Transverse colon (tissue), 4 donors: ENCODE measurements at regions not wholly inside any gene's neighbourhood (a gene's known extent, or its start where the extent isn't known, plus 50 kb on each side); places are given as distances from the start of the nearest gene placed in this dataset.
A peak's percentile ranks its signal among the peaks of the same experiment; 100 is the strongest.

Experiments
- DNase-seq: peaks from one replicate; pipeline ENCODE4 v3.0.0-alpha.2; 2019
- H3K27ac ChIP-seq, 4 donors: fragments of 200-600 bp; sonication (generic); 2 replicates each; pipeline ENCODE4 v1.5.1; 2016 to 2018; ENCODE audit warnings: inconsistent platforms in 4 of 4
- H3K27me3 ChIP-seq: fragments of 200-600 bp; sonication (generic); 2 replicates; pipeline ENCODE4 v1.5.1; 2017; ENCODE audit warnings: inconsistent platforms
- H3K36me3 ChIP-seq, 4 donors: fragments of 200-600 bp; sonication (generic); 2 replicates each; pipeline ENCODE4 v1.5.1; 2017 to 2019; ENCODE audit warnings: inconsistent platforms in 4 of 4
- H3K4me1 ChIP-seq, 4 donors: fragments of 200-600 bp; sonication (generic); 2 replicates each; pipeline ENCODE4 v1.5.1; 2017 to 2020; ENCODE audit warnings: inconsistent platforms in 4 of 4
- H3K4me3 ChIP-seq, 4 donors: fragments of 200-600 bp; sonication (generic); 1 replicate in 1 of 4; 2 replicates in 3 of 4; pipeline versions ENCODE4 v1.5.1 to v1.6.1; 2017 to 2019; ENCODE audit warnings: inconsistent platforms in 4 of 4
- H3K9me3 ChIP-seq, 2 donors: fragments of 200-600 bp; sonication (generic); 2 replicates each; pipeline ENCODE4 v1.5.1; 2017 to 2019; ENCODE audit warnings: inconsistent platforms in 2 of 2
- EP300 ChIP-seq: sonication (generic); formaldehyde crosslinking; IDR thresholded peaks from one replicate; pipeline ENCODE4 v1.6.1; 2017; ENCODE audit warnings: antibody characterized with exemption, low read depth
- POLR2A ChIP-seq: fragments of 450-650 bp; IDR thresholded peaks from one replicate; pipeline ENCODE4 v1.6.1; 2016; ENCODE audit warnings: antibody characterized with exemption, mild to moderate bottlenecking, moderate library complexity
- POLR2AphosphoS5 ChIP-seq, 3 donors: sonication (generic); formaldehyde crosslinking; IDR thresholded peaks; one replicate each; pipeline ENCODE4 v1.6.1; 2016; ENCODE audit warnings: antibody characterized with exemption in 3 of 3
- WGBS, 2 donors: methylation state at CpG; one replicate each; pipeline ENCODE4 v1.1.5; 2018; ENCODE audit warnings: low coverage in 1 of 2; 5-methylcytosine and 5-hydroxymethylcytosine counted together
- in situ Hi-C, 4 donors: fragments of 200-750 bp; cut with MboI; loops; one replicate each; pipeline versions ENCODE4 v1.15.0 to v1.15.1; 2017; ENCODE audit warnings: low sequenced_read_pairs in 3 of 4, low pct_ligation_motif_present in 1 of 4, low pct_unique_long_range_greater_than_20kb in 1 of 4
- intact Hi-C: fragments of 100-400 bp; cut with DNase I; formaldehyde crosslinking; loops from one replicate; pipeline ENCODE4 v1.15.1; 2023; ENCODE audit warnings: low total_unique reads
- TF ChIP-seq, protein P1 (sequence below), 5 experiments: fragments of 200-600 bp in 3 of 5; fragments of 450-650 bp in 2 of 5; sonication (generic) in 3 of 5; IDR thresholded peaks; 1 replicate in 2 of 5; 2 replicates in 3 of 5; pipeline ENCODE4 v1.5.1; 2016 to 2017; ENCODE audit warnings: antibody characterized with exemption in 5 of 5, inconsistent platforms in 3 of 5, mild to moderate bottlenecking in 2 of 5, moderate library complexity in 1 of 5

DNA sequence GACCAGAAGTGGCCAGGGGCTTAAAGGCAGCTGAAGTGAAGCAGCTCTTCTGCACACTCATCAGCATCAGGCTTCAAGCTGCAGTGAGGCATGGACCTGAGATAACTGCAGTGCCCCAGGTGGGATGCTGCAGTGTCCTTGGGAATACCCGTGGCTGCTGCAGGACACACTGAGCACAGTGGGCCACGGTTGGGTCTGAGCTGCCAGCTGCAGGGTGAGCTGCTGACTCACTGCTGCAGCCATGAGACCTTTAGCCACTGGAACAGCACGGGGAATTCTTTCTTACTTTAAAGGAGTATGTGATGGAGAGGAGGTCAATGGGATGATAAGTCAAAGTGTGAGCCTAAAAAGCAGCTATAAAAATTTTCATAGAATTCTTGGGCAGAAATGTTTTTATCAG, 102.1 kb downstream of the XCL2 start:
- no peak overlapping the region for H3K27ac ChIP-seq
- no peak for DNase-seq
- H3K4me1 ChIP-seq = peaks cover 0 to 9% (median 7%) of the 10 kb centered on the region in 4 donors
- no peaks in the 10 kb centered on the region for H3K9me3 ChIP-seq
- no peaks in the 10 kb centered on the region for H3K36me3 ChIP-seq
- intact Hi-C loops = loop anchor here (10.0 kb wide), 1 partner anchor 123 kb away; no protein-coding TSS in a partner anchor
- TF ChIP-seq EP300 (no peak), POLR2A (no peak), POLR2AphosphoS5 (IDR thresholded peaks at IDR 0.05) (no peak)
- TF ChIP-seq, protein P1, sequence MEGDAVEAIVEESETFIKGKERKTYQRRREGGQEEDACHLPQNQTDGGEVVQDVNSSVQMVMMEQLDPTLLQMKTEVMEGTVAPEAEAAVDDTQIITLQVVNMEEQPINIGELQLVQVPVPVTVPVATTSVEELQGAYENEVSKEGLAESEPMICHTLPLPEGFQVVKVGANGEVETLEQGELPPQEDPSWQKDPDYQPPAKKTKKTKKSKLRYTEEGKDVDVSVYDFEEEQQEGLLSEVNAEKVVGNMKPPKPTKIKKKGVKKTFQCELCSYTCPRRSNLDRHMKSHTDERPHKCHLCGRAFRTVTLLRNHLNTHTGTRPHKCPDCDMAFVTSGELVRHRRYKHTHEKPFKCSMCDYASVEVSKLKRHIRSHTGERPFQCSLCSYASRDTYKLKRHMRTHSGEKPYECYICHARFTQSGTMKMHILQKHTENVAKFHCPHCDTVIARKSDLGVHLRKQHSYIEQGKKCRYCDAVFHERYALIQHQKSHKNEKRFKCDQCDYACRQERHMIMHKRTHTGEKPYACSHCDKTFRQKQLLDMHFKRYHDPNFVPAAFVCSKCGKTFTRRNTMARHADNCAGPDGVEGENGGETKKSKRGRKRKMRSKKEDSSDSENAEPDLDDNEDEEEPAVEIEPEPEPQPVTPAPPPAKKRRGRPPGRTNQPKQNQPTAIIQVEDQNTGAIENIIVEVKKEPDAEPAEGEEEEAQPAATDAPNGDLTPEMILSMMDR (IDR thresholded peaks at IDR 0.05) = no peak
- no peaks in the 10 kb centered on the region for H3K27me3 ChIP-seq
- no peak overlapping the region for H3K4me3 ChIP-seq
- 70 to 80% methylated on average over 1 to 3 of the region's 3 CpGs for WGBS, 2 donors
- in situ Hi-C loops = loop anchor here in 3 of 4 donors (10.0 to 25.0 kb wide), 4 partner anchors 121 to 921 kb away; partner anchors contain the start of genes BLZF1 (in 1 of the 3), NME7 (in 1 of the 3) and XCL1 (in 1 of the 3)

DNA sequence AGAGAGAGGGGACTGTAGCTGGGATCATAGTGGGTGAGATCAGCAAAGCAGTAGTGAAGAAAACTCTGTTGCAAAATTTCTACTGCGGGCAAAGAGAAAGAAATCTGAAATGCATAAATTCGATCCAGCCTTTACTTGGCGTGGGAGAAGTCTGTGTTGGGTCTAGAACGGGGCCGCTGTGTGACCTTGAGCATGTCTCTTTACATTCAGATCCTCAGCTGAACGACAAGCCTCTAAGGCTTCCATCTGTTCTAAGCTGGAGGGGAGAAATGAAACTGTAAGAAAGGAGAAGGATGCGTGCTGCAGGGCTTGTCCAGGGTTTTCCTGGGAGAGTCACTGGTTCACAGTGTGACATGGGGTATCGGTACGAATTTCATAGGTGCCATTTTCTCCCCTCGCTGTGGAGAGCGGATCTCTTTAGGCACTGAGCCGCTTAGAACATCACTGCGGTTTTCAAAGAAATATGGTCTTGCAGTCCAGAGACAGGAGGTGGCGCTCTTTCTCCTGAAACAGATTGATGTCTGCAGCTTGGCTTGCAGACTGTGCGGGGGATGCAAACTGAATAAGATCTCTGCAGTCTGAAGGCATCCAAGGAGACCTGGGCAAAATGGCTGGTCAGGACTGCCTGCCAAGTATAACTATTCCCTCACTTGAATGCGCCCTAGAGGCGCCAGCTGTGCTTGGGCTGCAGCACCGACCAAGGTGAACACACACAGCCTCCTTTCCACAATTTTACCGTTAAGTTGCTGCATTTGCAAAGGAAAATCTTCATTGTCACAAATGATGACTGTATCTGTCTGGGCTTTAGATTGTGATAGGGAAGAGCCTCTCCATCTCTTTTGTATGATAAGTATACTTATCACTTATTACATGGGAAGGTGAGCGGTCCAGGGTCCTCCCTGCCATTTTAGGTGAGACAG, 104.1 kb downstream of the XCL2 start:
- H3K9me3 ChIP-seq = no peaks in the 10 kb centered on the region
- intact Hi-C loops (loop anchor here (10.0 kb wide), 1 partner anchor 125 kb away; no protein-coding TSS in a partner anchor), in situ Hi-C loops (loop anchor here in 3 of 4 donors (10.0 to 25.0 kb wide), 4 partner anchors 123 to 923 kb away; partner anchors contain the start of genes BLZF1 (in 1 of the 3), NME7 (in 1 of the 3) and XCL1 (in 1 of the 3))
- H3K27ac ChIP-seq = peak overlapping the region in 2 of 4 donors; percentile 19 to 39
- no peaks in the 10 kb centered on the region for H3K36me3 ChIP-seq
- WGBS, 2 donors = 37 to 48% methylated on average over 3 to 20 of the region's 20 CpGs
- TF ChIP-seq, protein P1 (IDR thresholded peaks at IDR 0.05) = peak; percentile 68 to 85 (median 77)
- TF ChIP-seq EP300 = no peak
- H3K27me3 ChIP-seq = no peaks in the 10 kb centered on the region
- peak overlapping the region in 1 of 4 donors; percentile 13 for H3K4me3 ChIP-seq
- DNase-seq = peak; percentile 80
- peaks cover 0 to 9% (median 7%) of the 10 kb centered on the region in 4 donors for H3K4me1 ChIP-seq

DNA sequence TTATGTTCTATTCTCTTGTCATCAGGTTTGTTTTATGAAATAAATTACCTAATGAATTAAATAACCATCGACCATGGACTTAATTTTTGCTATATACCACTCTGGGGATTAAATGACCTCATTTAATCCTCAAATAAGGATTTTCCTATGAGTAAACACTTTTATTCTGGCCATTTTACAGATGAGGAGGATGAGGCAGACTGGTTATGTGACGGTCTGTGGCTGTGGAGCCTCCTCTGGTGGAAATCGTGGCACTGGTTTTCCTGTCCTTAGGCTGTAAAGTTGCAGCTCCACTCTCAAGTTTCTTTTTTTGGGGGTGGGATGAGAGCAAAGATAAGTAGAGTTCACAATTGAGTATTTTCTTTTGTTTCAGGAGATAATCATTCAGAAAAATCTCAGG, 105.2 kb downstream of the XCL2 start:
- DNase-seq = no peak
- no peak overlapping the region for H3K27ac ChIP-seq
- H3K9me3 ChIP-seq = no peaks in the 10 kb centered on the region
- H3K4me1 ChIP-seq = peaks cover 0 to 9% (median 7%) of the 10 kb centered on the region in 4 donors
- no peak for TF ChIP-seq POLR2AphosphoS5 (IDR thresholded peaks at IDR 0.05)
- no peak for TF ChIP-seq POLR2A
- no peak for TF ChIP-seq EP300
- TF ChIP-seq, protein P1 (IDR thresholded peaks at IDR 0.05) = no peak
- no peaks in the 10 kb centered on the region for H3K36me3 ChIP-seq
- in situ Hi-C loops (loop anchor here in 3 of 4 donors (25.0 kb wide), 3 partner anchors 124 to 924 kb away; partner anchors contain the start of genes BLZF1 (in 1 of the 3) and NME7 (in 1 of the 3)), intact Hi-C loops (no loop called here)
- 80 to 81% methylated on average over 3 of the region's 3 CpGs for WGBS, 2 donors
- no peaks in the 10 kb centered on the region for H3K27me3 ChIP-seq
- H3K4me3 ChIP-seq = no peak overlapping the region

DNA sequence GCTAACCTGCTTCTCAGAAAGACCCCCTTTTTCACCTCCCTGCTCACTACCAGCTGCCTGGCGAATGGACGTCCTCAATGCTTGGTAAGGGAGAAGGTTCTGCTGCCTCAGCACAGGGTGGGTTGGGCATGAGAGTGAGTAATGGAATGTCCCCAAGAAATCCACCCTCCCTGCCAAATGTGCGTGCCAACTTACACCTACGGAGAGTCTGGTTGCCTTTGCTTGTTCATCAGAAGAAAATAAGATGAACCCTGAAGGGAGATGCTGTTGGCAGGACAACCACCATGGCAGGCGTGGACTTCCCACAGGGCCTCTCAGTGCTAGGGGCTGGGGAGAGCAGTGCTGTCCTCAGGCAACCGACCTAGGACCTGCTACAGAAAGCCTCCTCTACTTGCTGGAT, 106.0 kb downstream of the XCL2 start:
- H3K27ac ChIP-seq = no peak overlapping the region
- no peak overlapping the region for H3K4me3 ChIP-seq
- in situ Hi-C loops = loop anchor here in 3 of 4 donors (25.0 kb wide), 3 partner anchors 124 to 924 kb away; partner anchors contain the start of genes BLZF1 (in 1 of the 3) and NME7 (in 1 of the 3)
- H3K36me3 ChIP-seq = no peaks in the 10 kb centered on the region
- TF ChIP-seq EP300 (no peak), POLR2AphosphoS5 (IDR thresholded peaks at IDR 0.05) (no peak), POLR2A (no peak)
- TF ChIP-seq, protein P1 (IDR thresholded peaks at IDR 0.05) = no peak
- no peak for DNase-seq
- 87 to 100% methylated on average over 1 to 6 of the region's 6 CpGs for WGBS, 2 donors
- H3K4me1 ChIP-seq = peaks cover 0 to 9% (median 7%) of the 10 kb centered on the region in 4 donors
- no peaks in the 10 kb centered on the region for H3K9me3 ChIP-seq
- intact Hi-C loops = no loop called here
- no peaks in the 10 kb centered on the region for H3K27me3 ChIP-seq
